GM19240 (cell line): ENCODE measurements at regions not wholly inside any gene's neighbourhood (a gene's known extent, or its start where the extent isn't known, plus 50 kb on each side); places are given as distances from the start of the nearest gene placed in this dataset.
"Not testable (repeated sequence)": the region's sequence is repeated elsewhere in the genome, so short reads cannot be mapped to it uniquely, and the experiment has no call there.

Experiments
- DNase-seq: peaks from one replicate; pipeline ENCODE4 v3.0.0; 2011; ENCODE audit warnings: low spot score; ENCODE audit not compliant: insufficient read length

- no peak for DNase-seq
Measured at GRCh38 chr7:25698451-25699113, 453.4 kb upstream of the NFE2L3 start.

GRCh38 chr7:25700141-25700540 is 451.9 kb upstream of the NFE2L3 start:
- not testable (repeated sequence) for DNase-seq

- DNase-seq = no peak
Measured at GRCh38 chr7:25704413-25704812, 447.6 kb upstream of the NFE2L3 start.

- no peak for DNase-seq
Measured at GRCh38 chr7:25706764-25707163, 445.2 kb upstream of the NFE2L3 start.

- no peak for DNase-seq
Measured at GRCh38 chr7:25707768-25708620, 444.0 kb upstream of the NFE2L3 start.

- DNase-seq = no peak
Measured at GRCh38 chr7:25710959-25711358, 441.0 kb upstream of the NFE2L3 start.

- DNase-seq = no peak
Measured at GRCh38 chr7:25711940-25712339, 440.1 kb upstream of the NFE2L3 start.

GRCh38 chr7:25712500-25712899 is 439.5 kb upstream of the NFE2L3 start:
- no peak for DNase-seq

GRCh38 chr7:25714013-25714412 is 438.0 kb upstream of the NFE2L3 start:
- no peak for DNase-seq

- no peak for DNase-seq
Measured at GRCh38 chr7:25716421-25716820, 435.6 kb upstream of the NFE2L3 start.

- no peak for DNase-seq
Measured at GRCh38 chr7:25718596-25718995, 433.4 kb upstream of the NFE2L3 start.

GRCh38 chr7:25719190-25719896 is 432.7 kb upstream of the NFE2L3 start:
- DNase-seq = no peak

- no peak for DNase-seq
Measured at GRCh38 chr7:25720427-25720826, 431.6 kb upstream of the NFE2L3 start.

- DNase-seq = no peak
Measured at GRCh38 chr7:25722856-25723255, 429.1 kb upstream of the NFE2L3 start.

GRCh38 chr7:25725451-25725850 is 426.5 kb upstream of the NFE2L3 start:
- no peak for DNase-seq

- no peak for DNase-seq
Measured at GRCh38 chr7:25726170-25726780, 425.7 kb upstream of the NFE2L3 start.

GRCh38 chr7:25726781-25727311 is 425.2 kb upstream of the NFE2L3 start:
- DNase-seq = no peak

- no peak for DNase-seq
Measured at GRCh38 chr7:25727446-25727845, 424.6 kb upstream of the NFE2L3 start.

GRCh38 chr7:25727876-25728275 is 424.1 kb upstream of the NFE2L3 start:
- DNase-seq = no peak

GRCh38 chr7:25731068-25731845 is 420.7 kb upstream of the NFE2L3 start:
- DNase-seq = no peak

GRCh38 chr7:25731846-25732245 is 420.2 kb upstream of the NFE2L3 start:
- no peak for DNase-seq
